ENCODE measurements at regions not wholly inside any gene's neighbourhood (a gene's known extent, or its start where the extent isn't known, plus 50 kb on each side); places are given as distances from the start of the nearest gene placed in this dataset.
"Not testable (repeated sequence)": the region's sequence is repeated elsewhere in the genome, so short reads cannot be mapped to it uniquely, and the experiment has no call there.

GRCh38 chr6:51055316-51055715 lies 236.6 kb downstream of the TFAP2B start:
- TF ChIP-seq CTCF (IDR thresholded peaks at IDR 0.05; ENCODE audit: poor library complexity, severe bottlenecking); POLR2AphosphoS5 (IDR thresholded peaks at IDR 0.05); EP300 (conservative IDR thresholded peaks at IDR 0.05; ENCODE audit: poor library complexity, severe bottlenecking); EZH2 (IDR thresholded peaks at IDR 0.05; ENCODE audit: borderline replicate concordance, insufficient read depth, low read length, poor library complexity, severe bottlenecking); SMC3 (conservative IDR thresholded peaks at IDR 0.05; ENCODE audit: poor library complexity); RAD21 (conservative IDR thresholded peaks at IDR 0.05); MXI1 (conservative IDR thresholded peaks at IDR 0.05; ENCODE audit: poor library complexity, severe bottlenecking); TAF1 (IDR thresholded peaks at IDR 0.05; ENCODE audit: low read depth): not testable (repeated sequence)

All from neural cell (in vitro differentiated cells).